ENCODE measurements at regions not wholly inside any gene's neighbourhood (a gene's known extent, or its start where the extent isn't known, plus 50 kb on each side); places are given as distances from the start of the nearest gene placed in this dataset.

- FAIRE-seq = no peak
- DNase-seq (ENCODE audit: low read depth, low spot score) = no peak
- H4K20me1 ChIP-seq (replicated peaks; ENCODE audit: control insufficient read depth, extremely low read depth, insufficient read depth, low read length) = no peaks in the 10 kb centered on the region
- dilution Hi-C loops (cut with MboI; ENCODE audit: extremely low pct_ligation_motif_present, low sequenced_read_pairs) = no loop called here
- H3K27ac ChIP-seq (ENCODE audit: insufficient read depth, low read depth, low read length) = no peak overlapping the region
- H3K9me3 ChIP-seq (replicated peaks; ENCODE audit: control insufficient read depth, insufficient read depth, low read length) = peaks cover 2% of the 10 kb centered on the region
- no peak overlapping the region for H3K4me2 ChIP-seq (ENCODE audit: insufficient read depth, low read length)
- TF ChIP-seq POLR2AphosphoS5 (IDR thresholded peaks at IDR 0.05; ENCODE audit: insufficient read depth, low read depth, low read length) (no peak), CTCF (IDR thresholded peaks at IDR 0.05; ENCODE audit: extremely low read depth in 1 of 2, insufficient read depth in 1 of 2, low read depth in 1 of 2, low read length in 2 of 2) (no peak), POLR2A (IDR thresholded peaks at IDR 0.05; ENCODE audit: low read depth, low read length) (no peak), GATA2 (IDR thresholded peaks at IDR 0.05; ENCODE audit: insufficient read depth, insufficient read length, low read depth, low read length) (no peak), JUN (IDR thresholded peaks at IDR 0.05; ENCODE audit: borderline replicate concordance, insufficient read depth, insufficient read length, low read depth) (no peak), MAX (IDR thresholded peaks at IDR 0.05; ENCODE audit: insufficient read depth, insufficient read length) (no peak), FOS (IDR thresholded peaks at IDR 0.05; ENCODE audit: borderline replicate concordance, insufficient read depth, low read length) (no peak), EZH2 (IDR thresholded peaks at IDR 0.05; ENCODE audit: borderline replicate concordance, low read depth, low read length, severe bottlenecking) (no peak), MYC (IDR thresholded peaks at IDR 0.05; ENCODE audit: low read depth, low read length) (no peak)
- H3K79me2 ChIP-seq (ENCODE audit: control insufficient read depth, insufficient read depth, low read length) = no peaks in the 10 kb centered on the region
- H3K36me3 ChIP-seq (ENCODE audit: control insufficient read depth in 2 of 2, extremely low read depth in 1 of 2, insufficient read depth in 2 of 2, low read length in 2 of 2) = no peaks in the 10 kb centered on the region
- H3K4me1 ChIP-seq (ENCODE audit: control insufficient read depth, extremely low read depth, insufficient read depth, low read length) = no peaks in the 10 kb centered on the region
- intact Hi-C loops (cut with micrococcal nuclease) = no loop called here
- no peak overlapping the region for H2AFZ ChIP-seq (ENCODE audit: low read depth, low read length)
- no peak overlapping the region for H3K9ac ChIP-seq (replicated peaks; ENCODE audit: extremely low read depth, insufficient read depth, low read length)
- H3K9me1 ChIP-seq (replicated peaks; ENCODE audit: control insufficient read depth, extremely low read depth, insufficient read depth, low read length) = no peaks in the 10 kb centered on the region
- H3K4me3 ChIP-seq (replicated peaks in 1 of 3; ENCODE audit: insufficient read depth in 1 of 3, low read depth in 1 of 3, low read length in 3 of 3) = no peak overlapping the region
- no TSS peak for BruUV-seq (replicated peaks)
- POLR2A ChIA-PET = no interaction called here
- no peaks in the 10 kb centered on the region for H3K27me3 ChIP-seq (ENCODE audit: control insufficient read depth in 2 of 2, insufficient read depth in 2 of 2, low read length in 2 of 2)
- CTCF ChIA-PET = no interaction called here
These were observed 1163.7 kb downstream of the SI start for GRCh38 chr3:163914567-163914966.

Measured in endothelial cell of umbilical vein (primary cell).